Skeletal muscle satellite cell (primary cell): ENCODE measurements at regions not wholly inside any gene's neighbourhood (a gene's known extent, or its start where the extent isn't known, plus 50 kb on each side); places are given as distances from the start of the nearest gene placed in this dataset.

Experiments used
- H3K27me3 ChIP-seq: 2 replicates; pipeline ENCODE4 v1.7.0; 2013; ENCODE audit warnings: low read length; ENCODE audit not compliant: control insufficient read depth, insufficient read depth
- H3K36me3 ChIP-seq: 2 replicates; pipeline ENCODE4 v1.7.0; 2013; ENCODE audit warnings: mild to moderate bottlenecking, control low read depth, low read length; ENCODE audit not compliant: insufficient read depth
- H3K4me1 ChIP-seq: 2 replicates; pipeline ENCODE4 v1.7.0; 2013; ENCODE audit warnings: low read length; ENCODE audit not compliant: control insufficient read depth, insufficient read depth
- H3K4me2 ChIP-seq: 2 replicates; pipeline ENCODE4 v1.7.0; 2013; ENCODE audit warnings: mild to moderate bottlenecking, low read length
- H3K4me3 ChIP-seq: 2 replicates; pipeline ENCODE4 v1.7.0; 2013; ENCODE audit warnings: low read length
- H3K9ac ChIP-seq: 2 replicates; pipeline ENCODE4 v1.7.0; 2013; ENCODE audit warnings: mild to moderate bottlenecking, low read depth, low read length, moderate library complexity
- H3K9me3 ChIP-seq: replicated peaks from 2 replicates; pipeline ENCODE4 v1.7.0; 2013; ENCODE audit warnings: mild to moderate bottlenecking, control low read depth, low read length

DNA sequence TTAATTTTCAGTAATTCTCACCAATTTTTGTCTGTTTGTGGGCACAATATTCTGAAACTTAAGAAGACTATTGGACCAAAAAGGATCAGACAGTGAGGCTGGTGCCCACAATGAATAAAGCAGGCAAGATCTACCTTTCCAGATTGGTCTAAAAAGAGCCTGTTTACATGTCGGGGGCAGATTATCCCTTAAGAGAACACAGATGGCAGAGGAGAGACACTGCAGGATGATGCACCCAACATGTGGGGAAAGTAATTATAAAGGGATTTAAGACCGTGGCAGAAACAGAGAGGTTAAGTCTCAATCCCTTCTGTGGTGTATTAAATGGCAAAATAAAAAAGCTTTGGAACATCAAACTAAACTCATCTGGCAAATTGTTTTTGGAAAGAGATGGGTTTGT lies 331.8 kb upstream of the CDH11 start:
- H3K9me3 ChIP-seq: no peaks in the 10 kb centered on the region
- H3K27me3 ChIP-seq: peaks cover 3% of the 10 kb centered on the region

GRCh38 chr16:65449526-65449925 lies 327.7 kb upstream of the CDH11 start:
- H3K27me3 ChIP-seq: peaks cover 3% of the 10 kb centered on the region
- no peaks in the 10 kb centered on the region for H3K9me3 ChIP-seq
- H3K4me1 ChIP-seq: no peaks in the 10 kb centered on the region
- H3K9ac ChIP-seq: no peak overlapping the region
- no peak overlapping the region for H3K4me2 ChIP-seq
- H3K4me3 ChIP-seq: no peak overlapping the region
- H3K36me3 ChIP-seq: no peaks in the 10 kb centered on the region

More for the DNA sequence above, 331.8 kb upstream of the CDH11 start:
- H3K4me1 ChIP-seq: no peaks in the 10 kb centered on the region
- no peak overlapping the region for H3K4me2 ChIP-seq
- no peaks in the 10 kb centered on the region for H3K36me3 ChIP-seq
- H3K9ac ChIP-seq: no peak overlapping the region
- no peak overlapping the region for H3K4me3 ChIP-seq

DNA sequence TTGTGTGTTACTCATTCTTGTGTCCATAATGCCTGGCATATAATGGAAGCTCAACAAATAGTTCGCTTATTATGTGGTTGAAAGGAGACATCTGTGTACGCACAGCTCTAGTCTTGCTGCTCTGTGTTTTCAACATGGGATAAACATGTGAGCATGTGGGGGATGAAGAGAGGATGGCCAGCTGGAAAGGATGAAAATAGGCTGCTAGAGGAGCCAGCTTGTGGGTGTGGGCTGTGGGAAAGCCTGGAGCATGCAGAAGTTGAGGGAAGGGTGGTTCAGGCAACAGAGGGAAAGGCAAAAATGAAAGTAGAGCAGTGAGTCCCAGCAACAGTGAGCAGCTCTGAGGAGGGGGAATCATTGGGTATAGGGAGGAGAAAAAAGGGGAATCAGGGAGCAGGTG lies 324.6 kb upstream of the CDH11 start:
- Histone ChIP-seq H3K4me1 (no peaks in the 10 kb centered on the region), H3K27me3 (no peaks in the 10 kb centered on the region), H3K4me3 (no peak overlapping the region), H3K4me2 (no peak overlapping the region), H3K36me3 (no peaks in the 10 kb centered on the region), H3K9me3 (no peaks in the 10 kb centered on the region), H3K9ac (no peak overlapping the region)

DNA sequence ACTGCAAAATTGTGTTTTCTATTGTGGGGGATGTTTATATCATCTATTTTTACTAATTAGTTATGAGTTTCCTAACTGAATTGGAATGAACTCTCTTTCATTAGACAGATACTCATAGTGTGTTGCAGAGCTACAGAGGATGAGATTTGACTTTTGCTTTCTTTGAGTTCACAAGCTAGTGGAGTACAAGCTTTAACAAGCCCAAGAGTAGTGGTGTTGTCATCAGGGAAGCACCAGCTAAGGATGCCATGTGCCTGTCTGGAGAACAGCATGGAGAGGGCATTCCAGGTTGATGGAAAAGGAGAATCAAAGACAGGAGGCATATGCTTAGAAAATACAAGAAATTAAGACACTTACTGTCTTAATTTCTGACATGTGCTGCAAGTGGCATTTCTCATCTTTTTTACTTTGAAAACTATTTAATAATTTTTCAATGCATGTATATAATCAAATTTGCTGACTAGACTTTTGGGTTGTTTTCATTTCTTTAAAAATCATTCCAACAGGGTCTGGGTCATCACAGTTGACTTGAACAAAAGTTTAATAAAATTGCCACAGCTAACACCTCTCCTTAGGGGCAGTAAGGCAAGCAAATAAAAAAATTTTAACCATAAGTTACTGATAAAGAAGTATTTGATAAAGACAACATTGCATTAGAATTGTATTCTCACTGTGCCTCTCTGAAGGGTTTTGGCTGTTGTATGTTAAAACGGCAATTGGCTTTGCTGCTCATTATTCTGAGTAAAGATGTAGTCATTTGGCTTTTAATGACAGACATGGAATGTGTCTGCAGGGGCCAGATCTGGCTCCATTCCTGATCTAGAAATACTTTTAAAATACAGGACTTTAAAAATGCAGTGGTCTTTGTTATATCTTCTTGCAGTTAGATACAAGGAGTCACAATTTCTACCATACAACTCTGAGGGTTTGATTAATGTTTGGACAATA lies 323.7 kb upstream of the CDH11 start:
- Histone ChIP-seq H3K36me3 (no peaks in the 10 kb centered on the region), H3K4me3 (no peak overlapping the region), H3K4me1 (no peaks in the 10 kb centered on the region), H3K4me2 (no peak overlapping the region), H3K27me3 (no peaks in the 10 kb centered on the region), H3K9me3 (no peaks in the 10 kb centered on the region), H3K9ac (no peak overlapping the region)

GRCh38 chr16:65441501-65441900 lies 319.6 kb upstream of the CDH11 start:
- Histone ChIP-seq H3K4me1 (no peaks in the 10 kb centered on the region), H3K9me3 (no peaks in the 10 kb centered on the region), H3K4me3 (no peak overlapping the region), H3K36me3 (no peaks in the 10 kb centered on the region), H3K4me2 (no peak overlapping the region), H3K9ac (no peak overlapping the region), H3K27me3 (no peaks in the 10 kb centered on the region)

DNA sequence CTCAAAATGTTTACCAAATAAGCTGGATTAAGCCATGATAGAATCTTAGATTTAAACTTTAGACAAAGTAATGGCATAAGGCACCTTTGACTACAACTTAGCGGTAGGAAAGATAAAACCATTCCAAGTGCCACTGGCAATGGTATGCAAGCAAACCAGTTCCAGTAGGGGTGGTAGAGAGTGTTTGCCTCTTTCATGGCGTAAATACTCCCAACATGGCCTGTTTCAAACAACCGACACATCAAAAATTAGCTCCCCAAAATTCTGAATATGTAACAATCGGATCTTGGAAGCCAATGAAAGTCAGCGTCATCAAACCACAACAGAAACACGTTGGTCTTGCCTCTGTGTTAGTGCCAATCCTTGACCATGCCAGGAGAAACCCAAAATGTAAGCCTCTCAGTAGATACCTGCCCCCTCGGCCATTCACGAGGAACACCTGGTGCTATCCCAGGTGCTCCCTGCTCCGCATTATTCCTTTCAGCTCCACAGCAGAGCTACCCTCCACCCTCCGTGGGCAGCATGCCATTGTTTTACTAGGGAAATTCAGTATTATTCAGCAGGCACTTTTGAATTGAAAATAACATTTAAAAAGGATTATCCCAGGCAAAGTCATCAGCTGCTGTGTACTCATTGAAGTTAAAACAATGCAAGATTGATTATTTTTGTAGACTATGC lies 307.8 kb upstream of the CDH11 start:
- no peak overlapping the region for H3K4me2 ChIP-seq
- H3K27me3 ChIP-seq: peaks cover 2% of the 10 kb centered on the region
- no peak overlapping the region for H3K4me3 ChIP-seq
- no peaks in the 10 kb centered on the region for H3K36me3 ChIP-seq
- H3K9ac ChIP-seq: no peak overlapping the region
- H3K4me1 ChIP-seq: no peaks in the 10 kb centered on the region
- no peaks in the 10 kb centered on the region for H3K9me3 ChIP-seq

DNA sequence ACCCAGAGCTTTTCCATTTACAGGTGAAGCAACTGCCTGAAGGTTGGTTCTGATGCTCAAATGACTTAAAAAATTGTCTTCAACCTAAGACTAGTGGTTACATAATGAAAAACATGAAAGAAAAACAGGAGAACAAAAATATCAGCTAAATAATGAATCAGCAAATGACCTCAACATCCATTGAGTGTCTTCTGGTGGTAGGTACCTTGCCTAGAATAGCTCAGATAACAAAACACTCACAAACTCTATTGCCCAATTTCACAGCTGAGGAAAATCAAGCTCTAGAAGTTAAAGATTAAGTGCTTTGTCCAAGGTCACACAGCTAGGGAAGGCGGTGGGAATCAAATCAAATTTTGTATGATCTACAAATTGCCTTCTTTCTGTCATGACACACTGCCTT lies 304.6 kb upstream of the CDH11 start:
- no peak overlapping the region for H3K4me2 ChIP-seq
- H3K9ac ChIP-seq: no peak overlapping the region
- no peaks in the 10 kb centered on the region for H3K4me1 ChIP-seq
- H3K36me3 ChIP-seq: no peaks in the 10 kb centered on the region
- H3K9me3 ChIP-seq: no peaks in the 10 kb centered on the region
- H3K27me3 ChIP-seq: peaks cover 2% of the 10 kb centered on the region
- H3K4me3 ChIP-seq: no peak overlapping the region

GRCh38 chr16:65422934-65423333 lies 301.1 kb upstream of the CDH11 start:
- Histone ChIP-seq H3K9me3 (no peaks in the 10 kb centered on the region), H3K4me3 (no peak overlapping the region), H3K27me3 (peaks cover 2% of the 10 kb centered on the region), H3K4me1 (no peaks in the 10 kb centered on the region), H3K36me3 (no peaks in the 10 kb centered on the region), H3K9ac (no peak overlapping the region), H3K4me2 (no peak overlapping the region)

- H3K4me3 ChIP-seq: no peak overlapping the region
- no peaks in the 10 kb centered on the region for H3K4me1 ChIP-seq
- no peak overlapping the region for H3K9ac ChIP-seq
- no peak overlapping the region for H3K4me2 ChIP-seq
- H3K9me3 ChIP-seq: no peaks in the 10 kb centered on the region
- no peaks in the 10 kb centered on the region for H3K36me3 ChIP-seq
- H3K27me3 ChIP-seq: no peaks in the 10 kb centered on the region
Measured at GRCh38 chr16:65421596-65421995, 299.7 kb upstream of the CDH11 start.

DNA sequence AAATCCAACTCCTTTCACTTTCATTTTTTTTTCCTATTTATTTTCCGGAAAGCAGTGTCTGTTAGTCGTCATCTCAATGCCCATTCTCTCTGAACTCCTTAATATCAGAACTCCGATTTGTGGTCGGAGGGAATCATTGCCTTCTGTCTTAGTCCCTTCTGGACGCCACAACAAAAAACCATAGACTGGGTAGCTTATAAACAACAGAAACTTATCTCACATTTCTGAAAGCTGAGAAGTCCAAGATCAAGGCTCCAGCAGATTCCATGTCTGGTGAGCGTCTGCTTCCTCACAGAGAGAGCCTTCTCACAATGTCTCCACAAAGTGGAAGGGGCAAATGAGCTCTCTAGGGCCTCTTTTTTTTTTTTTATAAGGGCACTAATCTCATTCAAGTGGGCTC lies 296.6 kb upstream of the CDH11 start:
- Histone ChIP-seq H3K4me1 (peaks cover 10% of the 10 kb centered on the region), H3K9ac (no peak overlapping the region), H3K4me2 (no peak overlapping the region), H3K9me3 (no peaks in the 10 kb centered on the region), H3K4me3 (no peak overlapping the region), H3K36me3 (no peaks in the 10 kb centered on the region), H3K27me3 (no peaks in the 10 kb centered on the region)

- Histone ChIP-seq H3K9me3 (no peaks in the 10 kb centered on the region), H3K4me3 (no peak overlapping the region), H3K36me3 (no peaks in the 10 kb centered on the region), H3K9ac (no peak overlapping the region), H3K27me3 (no peaks in the 10 kb centered on the region), H3K4me2 (no peak overlapping the region), H3K4me1 (peaks cover 10% of the 10 kb centered on the region)
Measured at GRCh38 chr16:65415460-65415859, 293.6 kb upstream of the CDH11 start.
